ENCODE measurements at regions not wholly inside any gene's neighbourhood (a gene's known extent, or its start where the extent isn't known, plus 50 kb on each side); places are given as distances from the start of the nearest gene placed in this dataset.
"Not testable (repeated sequence)": the region's sequence is repeated elsewhere in the genome, so short reads cannot be mapped to it uniquely, and the experiment has no call there.

DNA sequence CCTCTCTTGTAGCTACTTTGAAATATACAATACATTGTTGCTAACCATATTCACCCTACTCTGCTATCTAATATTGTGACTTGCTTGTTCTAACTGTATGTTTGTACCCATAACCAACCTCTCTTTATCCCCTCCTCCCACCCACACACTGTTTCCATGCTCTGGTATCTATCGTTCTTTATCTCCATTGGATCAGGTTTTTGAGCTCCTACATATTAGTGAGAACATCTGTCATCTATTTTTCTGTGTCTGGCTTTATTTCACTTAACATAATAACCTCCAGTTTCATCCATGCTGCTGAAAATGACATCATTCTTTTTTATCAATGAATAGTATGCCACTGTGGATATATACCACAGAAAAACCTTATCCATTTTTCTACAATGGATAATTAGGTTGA lies 1230.1 kb downstream of the PLA2G4A start:
- DNase-seq (ENCODE audit: low spot score): no peak

DNA sequence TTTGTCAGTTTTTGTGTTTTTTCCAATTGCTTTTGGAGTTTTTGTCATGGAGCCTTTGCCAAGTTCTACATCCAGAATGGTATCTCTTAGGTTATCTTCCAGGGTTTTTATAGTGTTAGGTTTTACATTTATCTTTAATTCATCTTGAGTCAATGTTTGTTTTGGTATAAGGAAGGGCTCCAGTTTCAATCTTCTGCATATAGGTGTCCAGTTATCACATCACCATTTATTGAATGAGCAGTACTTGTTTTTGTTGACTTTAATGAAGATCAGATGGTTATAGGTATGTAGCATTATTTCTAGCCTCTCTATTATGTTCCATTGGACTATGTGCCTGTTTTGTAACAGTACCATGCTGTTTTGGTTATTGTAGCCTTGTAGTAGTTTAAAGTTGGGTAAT lies 1233.1 kb downstream of the PLA2G4A start:
- DNase-seq (ENCODE audit: low spot score): no peak

DNA sequence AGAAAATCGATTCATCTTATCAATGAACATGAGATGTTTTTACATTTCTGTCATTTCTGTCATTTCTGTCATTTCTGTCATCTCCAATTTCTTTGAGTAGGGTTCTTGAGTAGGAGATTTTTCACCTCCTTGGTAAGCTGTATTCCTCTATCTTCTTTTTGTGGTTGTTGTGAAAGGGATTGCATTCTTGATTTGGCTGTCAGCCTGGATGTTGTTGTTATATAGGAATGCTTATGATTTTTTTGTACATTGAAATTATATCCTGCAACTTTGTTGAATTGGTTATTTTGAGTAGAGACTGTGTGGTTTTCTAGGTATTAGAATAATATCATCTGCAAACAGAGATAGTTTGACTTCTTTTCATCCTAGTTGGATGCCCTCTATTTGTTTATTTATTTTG lies 1233.7 kb downstream of the PLA2G4A start:
- DNase-seq (ENCODE audit: low spot score): no peak

DNA sequence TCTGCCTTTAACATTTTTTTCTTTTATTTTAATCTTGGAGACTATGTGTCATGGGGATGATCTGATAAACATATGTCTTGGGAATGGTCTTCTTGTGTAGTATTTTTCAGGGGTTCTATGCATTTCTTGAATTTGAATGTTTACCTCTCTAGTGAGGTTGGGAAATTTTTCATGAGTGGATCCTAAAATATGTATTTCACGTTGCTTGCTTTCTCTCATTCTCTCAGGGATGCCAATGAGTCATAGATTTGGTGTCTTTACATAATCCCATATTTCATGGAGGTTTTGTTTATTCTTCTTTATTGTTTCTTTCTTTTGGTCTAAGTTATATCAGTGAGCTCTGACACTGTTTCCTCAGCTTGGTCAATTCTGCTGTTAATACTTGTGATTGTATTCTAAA lies 1237.2 kb downstream of the PLA2G4A start:
- DNase-seq (ENCODE audit: low spot score): no peak

DNA sequence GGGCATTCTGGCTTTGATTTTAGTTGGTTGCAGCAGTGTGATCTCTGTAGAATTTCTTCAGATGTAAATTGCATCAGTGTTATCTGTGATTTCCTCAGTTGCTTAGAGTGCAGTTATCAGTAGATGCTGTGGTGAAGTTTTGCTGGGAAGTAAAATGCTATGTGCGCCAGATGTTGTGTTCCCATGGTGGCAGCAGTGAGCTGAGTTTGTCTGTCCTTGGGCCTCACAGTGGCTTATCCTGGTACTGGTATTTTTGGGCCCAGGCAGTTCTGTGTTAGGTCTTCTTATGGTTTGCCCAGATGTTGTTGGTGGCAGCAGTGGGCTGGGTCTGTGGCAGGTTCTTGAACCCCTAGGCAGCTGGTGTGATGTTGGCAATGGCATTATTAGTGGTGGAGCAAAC lies 1242.1 kb downstream of the PLA2G4A start:
- no peak for DNase-seq (ENCODE audit: low spot score)

DNA sequence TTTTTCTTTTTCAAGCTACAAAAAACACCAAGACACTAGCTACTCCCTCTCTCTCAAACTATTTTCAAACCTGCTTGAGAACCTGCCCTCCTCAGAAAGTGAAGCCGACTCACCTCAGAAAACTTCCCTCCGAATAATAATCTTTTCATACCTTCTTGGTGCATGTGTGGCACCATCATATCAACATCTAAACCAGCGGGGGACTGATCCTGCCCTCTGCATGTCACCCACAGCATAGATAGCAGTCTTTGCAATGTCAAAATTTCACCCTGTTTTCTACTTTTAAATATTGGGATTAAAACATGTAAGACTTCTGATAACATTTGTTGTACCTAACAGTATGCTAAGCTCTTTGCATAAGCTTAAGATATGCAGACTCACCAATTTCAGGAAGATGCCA lies 1260.3 kb downstream of the PLA2G4A start:
- DNase-seq (ENCODE audit: low spot score): no peak

DNA sequence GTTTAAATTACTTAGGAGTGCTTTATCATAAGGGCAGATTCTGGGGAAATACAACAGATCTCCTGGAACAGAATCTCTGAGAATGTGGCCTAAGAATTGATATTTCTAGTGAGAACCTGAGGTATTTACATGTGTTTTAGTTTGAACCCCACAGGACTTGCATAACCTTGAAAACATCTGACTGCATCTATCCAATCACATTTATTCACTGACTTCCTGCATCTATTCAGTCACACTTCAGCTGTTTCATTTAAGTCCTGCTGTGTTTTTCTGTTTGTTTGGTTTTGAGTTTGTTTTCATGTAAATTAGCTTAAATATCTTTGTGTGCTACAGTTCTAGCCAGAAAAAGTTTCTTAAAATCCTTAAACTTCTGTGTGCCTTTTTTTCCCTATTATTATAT lies 1260.7 kb downstream of the PLA2G4A start:
- DNase-seq (ENCODE audit: low spot score): no peak

DNA sequence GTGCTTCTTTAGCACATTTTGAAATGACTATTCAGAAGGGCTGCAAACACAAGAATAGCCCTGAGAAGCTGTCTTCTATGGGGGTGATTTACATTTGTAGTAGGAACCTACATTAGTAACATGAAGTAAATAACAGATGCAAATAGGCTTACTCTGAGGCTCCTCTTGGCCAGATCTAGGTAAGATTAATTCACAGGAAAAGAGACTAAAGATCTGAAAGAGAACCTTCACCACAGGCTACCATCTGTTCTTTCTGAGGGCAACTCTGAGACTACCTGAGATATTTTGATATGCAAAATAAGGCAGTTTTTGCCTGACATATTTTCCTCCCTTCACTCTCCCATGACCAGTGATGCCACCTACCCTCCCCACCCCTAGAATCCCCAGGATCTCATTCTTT lies 1267.8 kb downstream of the PLA2G4A start:
- no peak for DNase-seq (ENCODE audit: low spot score)

DNA sequence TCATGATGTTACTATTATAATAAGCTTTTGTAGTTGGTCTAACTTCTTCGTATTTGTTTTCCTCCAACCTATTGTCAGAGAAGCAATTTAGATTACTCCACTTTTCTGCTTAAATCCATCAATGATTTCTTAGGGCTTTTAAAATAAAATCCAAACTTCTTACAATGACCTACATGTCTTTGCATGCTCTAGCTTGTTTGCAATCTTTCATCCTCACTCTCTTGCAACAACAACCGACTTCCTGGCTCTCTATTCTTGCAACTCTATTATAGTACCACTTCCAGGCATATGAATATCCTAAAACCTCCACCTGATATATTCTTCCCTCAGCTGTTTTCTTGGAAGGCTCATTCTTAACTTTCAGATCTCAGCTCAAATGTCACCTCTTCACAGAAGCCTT lies 1288.7 kb downstream of the PLA2G4A start:
- no peak for DNase-seq (ENCODE audit: low spot score)

DNA sequence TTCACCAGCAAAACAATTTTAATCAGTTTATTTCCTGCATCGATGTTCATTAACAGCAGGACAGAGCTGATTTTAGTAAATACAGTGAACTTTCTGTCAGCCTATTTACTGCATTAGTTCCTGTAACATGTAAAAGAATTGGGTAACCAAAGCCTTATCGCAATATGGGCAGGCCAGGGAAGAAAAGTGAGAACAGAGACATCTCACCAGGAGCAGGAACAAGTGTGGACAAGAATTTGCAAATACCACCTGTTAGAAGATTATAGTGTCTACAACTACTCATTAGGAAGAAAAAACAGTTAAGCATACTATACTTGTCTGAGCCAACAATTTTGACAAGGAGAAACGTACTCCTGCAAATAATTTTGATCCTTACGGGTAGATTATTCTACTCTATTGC lies 1293.9 kb downstream of the PLA2G4A start:
- DNase-seq (ENCODE audit: low spot score): no peak

DNA sequence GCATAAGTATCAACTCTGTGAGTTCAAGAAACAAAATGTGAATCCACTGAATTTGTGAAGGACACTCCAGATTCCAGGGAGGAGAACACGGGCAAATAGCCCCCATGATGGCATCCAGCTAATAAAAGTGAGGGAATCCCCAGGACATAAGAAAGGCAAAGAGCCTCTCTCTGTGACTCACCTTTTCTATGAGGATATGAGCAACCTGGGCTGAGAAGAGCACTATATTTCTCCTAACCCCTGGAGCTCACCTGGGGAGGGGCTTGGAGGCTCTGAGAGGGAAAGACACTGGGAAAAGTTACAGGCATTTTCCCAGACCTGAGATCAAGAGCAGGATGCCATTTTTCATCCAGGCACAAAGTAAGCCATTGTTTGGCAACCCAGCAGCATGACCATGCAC lies 1298.8 kb downstream of the PLA2G4A start:
- DNase-seq (ENCODE audit: low spot score): no peak

DNA sequence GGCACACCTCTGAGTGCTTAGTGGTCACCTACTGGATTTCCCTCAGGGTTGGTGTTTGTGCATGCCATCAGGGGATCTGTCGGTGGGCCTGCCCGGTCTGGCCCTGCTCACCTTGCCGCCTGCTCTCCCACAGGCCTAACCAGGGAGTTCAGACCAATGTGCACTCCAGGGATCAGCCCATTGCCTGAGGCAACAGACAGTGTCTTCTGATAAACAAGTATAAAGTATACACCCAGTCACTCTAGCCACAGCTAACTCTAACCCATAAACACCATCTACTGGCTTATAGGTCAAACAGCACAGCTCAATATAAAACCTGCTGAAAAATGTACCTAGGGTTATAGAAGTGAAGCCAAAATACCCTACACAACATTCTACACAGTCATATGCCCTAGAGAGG lies 1300.0 kb downstream of the PLA2G4A start:
- no peak for DNase-seq (ENCODE audit: low spot score)

DNA sequence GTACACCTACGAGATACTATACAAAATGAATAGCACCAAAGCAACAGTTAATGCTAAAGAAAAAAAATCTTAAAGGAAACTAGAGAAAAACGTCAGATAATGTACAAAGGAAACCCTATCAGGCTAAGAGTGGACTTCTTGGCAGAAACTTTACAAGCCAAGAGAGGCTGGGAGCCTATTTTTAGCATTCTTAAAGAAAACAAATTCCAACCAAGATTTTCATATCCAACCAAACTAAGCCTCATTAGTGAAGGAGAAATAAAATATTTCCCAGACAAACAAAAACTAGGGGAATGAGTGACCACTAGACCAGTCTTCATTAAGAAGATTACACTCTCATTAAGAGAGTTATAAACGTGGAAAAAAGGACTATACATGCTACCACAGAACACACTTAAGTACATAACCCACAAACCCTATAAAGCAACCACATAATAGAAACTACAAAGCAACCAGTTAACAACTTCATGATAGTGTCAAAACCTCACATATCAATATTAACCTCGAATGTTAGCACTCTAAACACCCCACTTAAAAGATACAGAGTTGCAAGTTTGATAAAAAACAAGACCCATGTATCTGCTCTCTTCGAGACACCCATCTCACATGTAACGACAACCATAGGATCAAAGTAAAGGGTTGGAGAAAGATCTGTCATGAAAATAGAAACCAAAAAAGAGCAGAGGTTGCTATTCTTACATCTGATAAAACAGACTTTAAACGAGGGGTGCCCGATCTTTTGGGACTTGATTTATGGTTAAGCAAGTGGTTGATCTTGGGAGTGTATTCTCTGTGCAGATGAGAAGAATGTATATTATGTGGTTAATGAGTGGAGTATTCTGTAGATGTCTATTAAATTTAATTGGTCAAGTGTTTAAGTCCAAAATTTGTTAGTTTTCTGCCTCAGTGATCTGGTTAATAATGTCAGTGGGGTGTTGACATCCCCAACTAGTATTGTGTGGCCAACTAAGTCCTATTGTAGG lies 1301.4 kb downstream of the PLA2G4A start:
- no peak for DNase-seq (ENCODE audit: low spot score)

DNA sequence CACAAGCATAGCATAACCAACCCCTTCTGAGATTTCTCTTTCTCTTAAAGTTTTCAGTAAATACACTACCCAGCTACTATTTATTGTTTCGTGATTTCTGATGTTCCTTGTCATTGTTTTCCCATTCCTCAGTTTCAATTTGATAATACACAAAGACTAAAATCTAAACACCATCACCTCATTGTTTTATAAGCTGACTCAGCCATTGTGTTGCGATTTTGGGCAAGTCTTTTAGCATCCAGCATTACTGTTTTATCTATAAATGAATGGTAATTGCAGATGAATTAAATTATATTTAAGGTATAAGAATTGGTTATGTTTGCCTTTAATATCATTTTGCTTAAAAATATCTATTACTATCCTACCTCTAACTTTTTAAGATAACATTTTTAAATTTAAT lies 1308.5 kb downstream of the PLA2G4A start:
- no peak for DNase-seq (ENCODE audit: low spot score)

DNA sequence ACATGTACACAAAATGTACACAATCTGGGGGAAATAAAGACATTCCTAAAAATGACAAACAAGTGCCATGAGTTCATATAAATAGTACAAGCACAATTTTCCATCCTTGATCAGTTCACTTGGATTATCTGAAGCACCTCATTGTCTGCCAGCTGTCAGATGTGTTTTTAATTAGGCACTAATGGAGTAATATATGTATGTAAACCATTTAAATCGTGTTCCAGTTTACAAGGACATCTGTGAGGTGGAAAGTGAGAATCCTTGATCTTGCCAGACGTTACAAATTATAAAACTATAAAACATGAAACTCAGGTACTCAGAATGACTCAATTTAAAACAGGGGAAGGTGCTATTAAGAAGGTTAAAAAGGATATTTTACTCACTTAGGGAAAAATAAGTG lies 1312.2 kb downstream of the PLA2G4A start:
- DNase-seq (ENCODE audit: low spot score): no peak

DNA sequence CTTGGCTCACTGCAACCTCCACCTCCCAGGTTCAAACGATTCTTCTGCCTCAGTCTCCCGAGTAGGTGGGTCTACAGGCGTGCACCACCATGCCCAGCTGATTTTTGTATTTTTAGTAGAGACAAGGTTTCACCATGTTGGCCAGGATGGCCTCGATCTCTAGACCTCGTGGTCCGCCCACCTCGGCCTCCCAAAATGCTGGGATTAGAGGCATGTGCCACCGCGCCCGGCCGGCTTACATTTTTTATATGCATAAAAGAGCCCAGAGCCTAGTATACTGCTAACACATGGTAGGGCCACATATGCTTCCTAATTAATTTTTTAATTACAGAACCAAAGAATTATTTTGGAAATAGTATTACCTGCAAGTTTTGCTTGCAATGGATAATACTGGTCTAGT lies 1325.4 kb downstream of the PLA2G4A start:
- DNase-seq (ENCODE audit: low spot score): no peak

DNA sequence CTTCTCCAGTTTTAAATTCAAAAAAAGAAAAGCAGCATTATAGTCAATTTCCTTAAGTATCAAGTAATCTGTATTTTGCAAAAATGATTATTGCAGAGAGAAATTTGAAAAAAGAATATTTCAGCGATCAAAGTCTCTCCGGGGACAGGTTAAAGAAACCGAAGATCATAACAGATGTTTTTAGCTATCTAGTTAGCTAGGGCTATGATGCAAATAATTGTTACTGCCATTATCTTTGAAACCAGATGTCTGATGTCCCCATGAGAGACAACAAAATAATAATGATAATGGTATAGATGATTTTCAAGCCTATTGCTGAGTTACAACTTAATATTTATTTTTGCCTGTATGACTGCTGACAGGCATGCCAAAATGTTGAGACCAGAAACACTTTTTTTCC lies 1326.0 kb downstream of the PLA2G4A start:
- DNase-seq (ENCODE audit: low spot score): no peak

DNA sequence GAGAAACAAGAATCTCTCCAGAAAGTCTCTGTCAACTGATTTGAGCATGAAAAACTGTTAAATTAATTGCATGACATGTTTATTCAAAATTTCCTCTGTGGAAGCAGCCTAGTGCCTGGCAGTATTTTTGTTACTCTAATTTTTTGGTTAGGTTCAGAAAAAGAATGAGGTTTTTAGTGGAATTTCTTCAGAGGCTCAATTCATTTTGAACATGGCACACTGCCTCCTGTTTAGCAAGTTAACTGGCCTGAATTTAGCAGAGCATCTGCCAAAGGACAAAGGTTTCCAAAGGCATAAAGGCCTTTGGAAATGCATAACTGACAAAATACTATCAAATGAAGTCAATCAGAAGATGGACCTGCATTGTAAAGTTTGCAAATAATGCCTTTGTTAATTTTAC lies 1326.5 kb downstream of the PLA2G4A start:
- no peak for DNase-seq (ENCODE audit: low spot score)

DNA sequence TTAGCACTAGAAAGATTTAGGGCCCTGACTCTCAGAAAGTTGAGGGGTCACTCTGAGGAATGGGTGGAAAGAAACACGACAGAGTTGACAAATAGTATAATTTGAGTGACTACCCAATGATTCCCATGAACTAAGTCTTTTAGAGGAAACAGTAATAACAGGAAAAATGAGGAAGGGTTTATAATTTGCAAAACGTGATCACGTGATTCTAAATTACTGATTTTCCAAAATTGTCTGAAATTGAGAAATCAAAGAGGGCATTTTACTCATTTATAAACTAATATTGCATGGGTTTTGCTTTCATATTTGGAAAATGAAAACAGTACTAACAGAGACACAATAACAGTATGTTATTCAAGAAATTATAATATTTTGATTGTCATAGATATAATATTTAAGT lies 1335.7 kb downstream of the PLA2G4A start:
- DNase-seq (ENCODE audit: low spot score): no peak

DNA sequence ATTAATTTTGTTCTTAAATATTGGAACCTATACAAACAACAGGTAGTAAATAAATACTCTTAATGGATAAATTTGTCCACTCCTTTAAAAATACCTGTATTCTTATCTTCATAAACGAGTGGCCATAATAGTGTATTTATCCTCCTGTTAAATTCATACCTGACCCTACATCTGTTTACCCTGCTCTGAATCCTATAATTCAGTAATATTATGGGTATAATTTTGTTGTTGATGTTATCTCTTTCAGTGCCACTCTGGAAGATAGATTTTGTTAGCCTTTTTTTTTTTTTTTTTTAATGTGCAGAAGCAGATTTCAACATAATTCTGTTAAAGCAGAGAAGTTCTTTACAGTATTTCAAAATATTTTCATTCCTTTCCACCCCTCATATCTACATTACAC lies 1337.9 kb downstream of the PLA2G4A start:
- no peak for DNase-seq (ENCODE audit: low spot score)

DNA sequence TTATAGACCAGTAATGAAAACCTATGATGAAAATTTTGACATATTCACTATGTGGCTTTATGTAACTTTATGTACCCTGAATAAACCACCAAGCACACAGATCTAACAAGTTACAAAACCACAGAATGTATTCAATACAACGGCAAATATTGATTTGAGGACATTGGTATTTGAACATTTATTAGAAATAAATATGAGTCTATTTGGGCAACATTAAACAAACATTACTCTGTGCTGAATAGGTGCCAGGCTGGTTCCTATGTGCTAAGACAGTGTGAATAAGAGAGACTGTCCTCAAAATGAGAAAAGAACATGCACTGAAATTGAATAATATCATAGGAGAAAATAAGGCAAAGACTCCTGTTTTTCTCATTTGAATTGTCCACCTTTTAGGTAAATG lies 1341.2 kb downstream of the PLA2G4A start:
- DNase-seq (ENCODE audit: low spot score): no peak

DNA sequence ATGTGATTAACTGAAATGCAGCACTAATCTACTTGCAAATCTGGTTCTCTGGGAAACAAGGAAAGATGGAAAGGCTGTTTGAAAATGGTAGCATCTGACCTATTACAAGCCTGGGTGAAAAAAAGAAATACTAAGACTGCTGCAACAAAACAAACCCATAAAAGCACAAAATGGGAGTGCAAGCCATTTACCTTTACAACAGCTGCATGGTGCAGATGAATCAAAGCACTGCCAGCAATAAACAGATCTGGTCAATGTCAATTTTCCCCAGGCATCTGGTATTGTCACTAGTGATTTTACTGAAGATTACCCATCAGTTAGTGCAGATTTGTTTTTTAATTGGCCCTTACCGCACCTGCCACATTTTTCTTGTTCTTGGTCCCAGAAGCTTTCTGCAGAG lies 1341.7 kb downstream of the PLA2G4A start:
- DNase-seq (ENCODE audit: low spot score): no peak

DNA sequence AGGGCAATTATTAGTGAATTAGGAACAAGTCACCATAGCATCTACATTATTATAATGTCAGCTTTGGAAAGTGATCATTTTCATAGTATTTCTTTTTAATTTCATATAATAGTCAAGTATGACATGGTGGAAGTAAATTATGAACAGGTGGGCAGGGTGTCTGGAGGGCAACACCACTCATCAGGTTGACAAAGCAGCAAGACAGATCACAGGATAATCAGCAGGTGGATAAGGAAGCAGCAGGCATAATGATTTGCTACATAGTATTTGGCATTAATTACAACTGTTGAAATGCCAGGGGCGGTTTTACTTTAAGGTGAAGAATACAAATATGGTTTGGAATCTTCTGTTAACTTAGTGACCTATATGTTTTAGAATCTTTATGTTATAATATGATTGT lies 1342.2 kb downstream of the PLA2G4A start:
- DNase-seq (ENCODE audit: low spot score): no peak

DNA sequence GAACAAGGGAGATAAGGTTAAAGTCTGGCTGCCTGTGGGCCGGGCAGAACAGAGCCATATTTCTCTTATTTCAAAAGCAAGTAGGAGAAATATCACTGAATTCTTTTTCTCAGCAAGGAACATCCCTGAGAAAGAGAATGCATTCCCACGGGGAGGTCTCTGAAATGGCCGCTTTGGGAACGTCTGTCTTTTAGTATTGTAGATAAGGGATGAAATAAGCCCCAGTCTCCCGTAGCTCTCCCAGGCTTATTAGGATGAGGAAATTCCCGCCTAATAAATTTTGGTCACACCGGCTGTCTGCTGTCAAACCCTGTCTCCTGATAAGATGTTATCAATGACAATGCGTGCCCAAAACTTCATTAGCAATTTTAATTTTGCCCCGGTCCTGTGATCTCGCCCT lies 1353.3 kb downstream of the PLA2G4A start:
- DNase-seq (ENCODE audit: low spot score): not testable (repeated sequence)
